SW480 (cell line): ENCODE measurements at regions not wholly inside any gene's neighbourhood (a gene's known extent, or its start where the extent isn't known, plus 50 kb on each side); places are given as distances from the start of the nearest gene placed in this dataset.

ENCODE experiments used
- DNase-seq: peaks from one replicate; pipeline ENCODE4 v3.0.0-alpha.2; 2016; ENCODE audit warnings: low spot score

- no peak for DNase-seq
Observed at GRCh38 chr4:135605076-135605475, 1403.5 kb upstream of the PABPC4L start.

DNA sequence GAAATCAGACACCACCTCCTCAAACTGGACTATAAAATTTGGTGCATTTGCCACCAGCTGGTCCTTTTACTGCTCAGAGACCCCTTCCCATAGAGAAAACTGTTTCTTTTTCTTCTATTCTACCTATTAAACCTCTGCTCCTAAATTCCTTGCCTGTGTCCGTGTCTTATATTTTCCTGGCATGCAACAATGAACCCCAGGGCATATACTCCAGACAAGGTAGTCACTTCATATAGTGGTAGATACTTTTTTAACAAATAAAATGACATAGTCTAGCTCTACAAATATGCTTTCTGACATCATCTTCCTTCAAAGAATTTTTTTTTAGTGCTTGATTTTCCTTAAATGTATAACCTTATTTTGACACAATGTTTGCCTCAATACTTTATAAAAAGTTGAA is 1402.9 kb upstream of the PABPC4L start:
- DNase-seq: no peak

GRCh38 chr4:135601351-135601750 is 1399.8 kb upstream of the PABPC4L start:
- DNase-seq: no peak

- no peak for DNase-seq
Observed at GRCh38 chr4:135598151-135598550, 1396.6 kb upstream of the PABPC4L start.

DNA sequence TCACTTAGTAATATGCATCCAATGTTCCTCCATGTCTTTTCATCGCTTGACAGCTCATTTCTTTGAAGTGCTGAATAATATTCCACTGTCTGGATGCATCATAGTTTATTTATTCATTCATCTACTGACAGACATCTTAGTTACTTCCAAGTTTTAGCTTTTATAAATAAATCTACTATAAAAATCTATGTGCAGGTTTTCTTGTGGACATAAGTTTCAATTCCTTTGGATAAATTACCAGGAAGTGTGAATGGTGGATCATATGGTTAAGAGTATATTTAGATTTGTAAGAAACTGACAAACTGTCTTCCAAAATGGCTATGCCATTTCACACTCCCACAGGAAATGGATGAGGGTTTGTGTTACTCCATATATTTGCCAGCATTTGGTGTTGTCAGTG is 1392.9 kb upstream of the PABPC4L start:
- DNase-seq: no peak

GRCh38 chr4:135575041-135575440 is 1373.5 kb upstream of the PABPC4L start:
- DNase-seq: no peak

DNA sequence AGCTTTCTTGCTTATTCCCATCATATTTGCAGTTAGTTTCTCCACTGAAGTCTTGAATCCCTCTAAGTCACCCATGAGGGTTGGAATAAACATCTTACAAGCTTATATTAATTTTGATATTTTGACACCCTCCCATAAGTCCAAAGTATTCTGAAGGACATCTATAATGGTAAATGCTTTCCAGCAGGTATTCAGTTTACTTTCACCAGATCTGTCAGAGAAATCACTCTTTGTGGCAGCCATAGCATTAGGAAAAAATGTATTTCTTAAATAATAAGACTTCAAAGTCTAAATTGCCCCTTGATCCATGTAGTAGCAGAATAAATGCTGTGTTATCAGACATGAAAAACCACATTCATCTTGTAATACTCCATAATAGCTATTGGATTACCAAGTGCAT is 1371.7 kb upstream of the PABPC4L start:
- no peak for DNase-seq

- no peak for DNase-seq
Observed at GRCh38 chr4:135564090-135564489, 1362.5 kb upstream of the PABPC4L start.

GRCh38 chr4:135553213-135553612 is 1351.6 kb upstream of the PABPC4L start:
- DNase-seq: no peak

- no peak for DNase-seq
Observed at GRCh38 chr4:135552131-135552530, 1350.5 kb upstream of the PABPC4L start.

DNA sequence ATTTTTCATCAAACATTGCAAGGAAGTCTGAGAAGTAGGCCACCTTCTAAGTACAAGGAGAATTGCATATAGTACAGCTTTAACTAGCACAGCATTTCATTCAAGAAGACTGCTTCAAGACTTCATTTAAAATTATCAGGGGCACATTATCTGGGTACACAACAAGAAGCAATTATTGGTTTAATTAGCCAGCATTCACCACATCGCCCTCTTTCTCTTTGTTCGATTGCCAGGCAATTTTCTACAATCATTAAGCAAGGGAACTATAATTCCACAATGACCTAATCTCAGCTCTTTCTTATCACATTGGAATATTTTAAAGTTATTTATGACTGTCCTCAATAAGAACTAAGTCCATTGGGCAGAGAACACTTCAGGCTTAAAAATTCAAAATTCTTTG is 1347.1 kb upstream of the PABPC4L start:
- DNase-seq: no peak

GRCh38 chr4:135545616-135546317 is 1344.2 kb upstream of the PABPC4L start:
- DNase-seq: no peak

GRCh38 chr4:135538698-135539097 is 1337.1 kb upstream of the PABPC4L start:
- DNase-seq: no peak

- DNase-seq: no peak
Observed at GRCh38 chr4:135533053-135533452, 1331.5 kb upstream of the PABPC4L start.

- no peak for DNase-seq
Observed at GRCh38 chr4:135532132-135532531, 1330.5 kb upstream of the PABPC4L start.

GRCh38 chr4:135515295-135515694 is 1313.7 kb upstream of the PABPC4L start:
- no peak for DNase-seq

- DNase-seq: no peak
Observed at GRCh38 chr4:135510582-135510981, 1309.0 kb upstream of the PABPC4L start.

DNA sequence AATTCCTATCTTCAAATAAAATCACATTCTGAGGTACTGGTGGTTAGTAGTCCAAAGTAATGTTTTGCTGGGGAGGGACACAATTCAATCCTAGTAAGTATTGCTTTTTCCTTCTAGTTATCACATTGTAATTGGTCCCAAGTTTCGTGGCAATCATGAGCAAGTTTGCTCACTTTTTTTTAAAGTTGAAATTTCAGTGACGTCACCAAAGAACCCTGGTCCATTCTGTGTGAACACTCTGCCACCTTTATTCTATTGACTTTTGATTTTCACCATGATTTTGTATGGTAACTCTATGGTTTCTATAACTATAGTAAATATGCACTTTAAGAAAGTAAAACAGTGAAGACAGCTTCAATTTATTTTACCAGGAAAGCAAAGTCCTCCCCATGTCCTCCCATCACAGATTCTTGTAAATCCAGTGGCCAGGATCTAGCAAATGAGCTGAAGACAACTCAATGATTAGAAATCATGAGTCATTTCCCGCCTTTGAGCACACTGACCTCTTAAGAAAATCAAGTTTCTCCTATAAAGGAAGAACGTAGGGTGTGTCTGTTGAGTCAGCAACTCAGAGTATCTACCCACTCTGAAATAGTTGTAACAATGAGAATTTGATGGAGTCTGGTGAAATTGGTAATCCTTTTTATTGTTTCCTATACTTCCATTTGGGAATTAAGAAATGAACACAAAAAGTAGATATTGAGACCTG is 1306.6 kb upstream of the PABPC4L start:
- no peak for DNase-seq

- no peak for DNase-seq
Observed at GRCh38 chr4:135497563-135498152, 1296.1 kb upstream of the PABPC4L start.

DNA sequence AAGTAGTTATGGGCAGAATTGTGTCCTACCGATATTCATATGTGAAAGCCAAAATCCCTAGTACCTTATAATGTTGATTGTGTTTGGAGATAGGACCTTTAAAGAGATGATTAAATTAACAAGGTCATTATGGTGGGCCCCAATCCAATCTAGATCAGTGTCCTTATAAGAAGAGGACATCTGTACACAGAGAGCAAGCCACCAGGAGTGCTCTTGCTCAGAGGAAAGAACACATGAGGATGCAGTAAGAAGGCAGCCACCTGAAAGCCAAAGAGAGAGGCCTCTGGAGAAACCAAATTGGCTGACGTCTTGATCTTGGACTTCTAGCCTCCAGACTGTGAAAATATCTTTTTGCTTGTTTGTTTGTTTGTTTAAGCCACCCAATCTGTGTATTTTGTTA is 1290.8 kb upstream of the PABPC4L start:
- DNase-seq: no peak

DNA sequence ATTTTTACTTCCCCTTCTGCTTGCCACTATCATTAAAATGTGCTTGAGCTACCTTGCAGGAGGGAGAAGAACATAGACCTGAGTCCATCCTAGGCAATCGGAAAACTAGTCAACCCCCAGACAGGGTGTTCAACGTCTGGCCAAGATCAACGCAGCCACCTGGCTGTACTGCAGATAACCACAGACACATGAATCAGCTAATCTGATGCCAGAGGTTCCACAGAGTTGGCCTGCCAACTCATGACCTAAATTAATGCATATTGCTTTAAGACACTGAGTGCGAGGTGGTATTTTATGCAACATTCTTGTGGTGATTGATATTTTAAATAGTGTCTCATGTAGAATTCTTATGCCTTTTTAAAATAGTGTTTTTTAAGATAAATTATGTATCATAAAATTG is 1283.8 kb upstream of the PABPC4L start:
- no peak for DNase-seq

DNA sequence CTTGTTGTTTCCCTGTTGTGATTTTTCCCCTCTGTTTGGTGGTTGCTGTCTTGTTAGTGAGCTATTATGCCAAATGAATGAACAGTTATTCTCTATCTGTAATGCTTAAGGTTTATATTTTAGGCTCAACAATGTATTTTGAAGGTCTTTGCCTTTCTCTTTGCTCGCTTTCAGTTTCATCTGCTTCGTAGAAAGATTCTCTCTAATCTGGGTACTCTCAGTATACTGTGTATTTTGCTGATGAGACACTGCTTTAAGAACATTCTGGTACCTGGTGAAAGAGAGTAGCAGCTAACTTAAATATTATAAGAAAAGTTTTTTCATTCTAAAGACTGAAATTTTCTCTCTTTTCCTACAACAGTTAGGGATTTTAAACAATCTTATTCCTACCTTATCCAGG is 1274.7 kb upstream of the PABPC4L start:
- DNase-seq: no peak

DNA sequence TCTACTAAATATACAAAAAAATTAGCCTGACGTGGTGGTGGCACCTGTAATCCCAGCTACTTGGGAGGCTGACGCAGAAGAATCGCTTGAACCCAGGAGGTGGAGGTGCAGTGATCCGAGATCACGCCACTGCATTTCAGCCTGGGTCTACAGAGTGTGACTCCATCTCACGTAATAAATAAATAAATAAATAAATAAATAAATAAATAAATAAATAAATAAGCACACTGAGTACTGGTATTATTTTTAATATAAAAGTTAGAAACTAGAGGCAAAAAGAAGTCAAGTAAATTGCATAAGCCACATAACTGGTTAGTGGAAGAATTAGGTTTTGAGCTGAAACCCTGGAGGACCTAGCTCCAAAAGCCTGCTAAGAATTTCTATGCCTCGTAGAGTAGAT is 1262.7 kb upstream of the PABPC4L start:
- DNase-seq: no peak
